RPMI8226 (cell line): ENCODE measurements at regions not wholly inside any gene's neighbourhood (a gene's known extent, or its start where the extent isn't known, plus 50 kb on each side); places are given as distances from the start of the nearest gene placed in this dataset.

Source experiments
- DNase-seq: peaks from one replicate; pipeline ENCODE4 v3.0.0-alpha.2; 2015

GRCh38 chr5:4766101-4766500 lies 374.0 kb upstream of the ADAMTS16 start:
- DNase-seq = no peak

- DNase-seq = no peak
Observed at GRCh38 chr5:4772591-4772990, 367.5 kb upstream of the ADAMTS16 start.

DNA sequence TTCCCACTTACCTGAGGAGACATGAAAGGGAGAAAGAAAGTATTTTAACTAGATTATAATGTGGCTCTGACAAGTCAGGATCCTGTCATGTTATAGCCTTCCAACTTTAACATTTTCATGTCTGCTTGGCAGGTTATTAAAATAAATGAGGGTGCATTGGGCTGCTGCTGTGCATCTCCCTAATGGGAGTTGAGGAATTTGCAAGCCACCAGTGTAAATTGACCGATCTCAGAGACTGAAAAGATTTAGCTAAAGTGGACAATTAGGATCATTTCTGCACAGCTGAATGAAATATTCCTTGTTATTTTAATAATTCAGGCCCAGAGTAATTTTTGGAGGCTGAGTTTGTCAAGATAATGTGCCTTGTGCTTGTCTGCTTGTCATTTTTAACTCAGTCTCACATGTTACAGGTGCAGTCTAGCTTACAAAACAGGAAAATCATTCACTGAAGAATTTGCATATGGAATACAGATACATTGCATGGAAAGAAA lies 366.3 kb upstream of the ADAMTS16 start:
- DNase-seq = no peak

DNA sequence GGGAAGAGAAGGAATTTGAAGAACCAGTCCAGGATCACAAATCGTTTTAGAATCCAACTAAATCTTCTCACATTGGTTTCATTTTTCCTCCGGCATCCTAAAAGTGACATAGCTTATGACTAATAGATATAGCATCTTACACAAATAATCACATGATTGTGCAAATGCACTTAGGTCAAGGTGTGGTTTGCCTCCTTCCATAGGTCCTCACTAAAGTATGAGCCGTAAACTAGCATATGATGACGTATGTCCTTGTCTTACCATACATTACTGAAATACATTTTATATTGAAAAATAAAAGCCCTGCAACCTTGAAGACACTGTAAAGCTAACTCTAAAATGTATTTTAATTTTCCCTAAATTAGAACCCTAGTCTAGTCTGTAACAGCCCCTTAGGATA lies 362.7 kb upstream of the ADAMTS16 start:
- DNase-seq = no peak

GRCh38 chr5:4780633-4781032 lies 359.5 kb upstream of the ADAMTS16 start:
- no peak for DNase-seq

- DNase-seq = no peak
Observed at GRCh38 chr5:4781299-4781698, 358.8 kb upstream of the ADAMTS16 start.

DNA sequence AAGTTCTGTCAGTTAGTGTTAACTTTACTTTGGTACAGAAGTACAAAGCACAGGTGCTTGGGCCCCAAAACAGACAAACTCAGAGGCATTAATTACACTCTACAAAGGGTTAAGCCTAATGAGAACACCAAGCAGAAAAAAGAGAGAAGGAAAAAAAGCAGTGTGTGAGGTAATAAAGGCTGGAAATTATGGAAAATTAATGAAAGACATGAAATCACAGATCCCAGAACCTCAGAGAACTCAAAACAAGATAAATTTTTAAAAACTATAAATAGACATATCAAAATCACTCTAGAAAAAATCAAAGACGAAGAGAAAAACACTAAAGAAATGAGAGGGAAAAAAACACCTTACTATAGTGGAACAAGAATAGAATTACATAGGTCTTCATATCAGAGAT lies 354.2 kb upstream of the ADAMTS16 start:
- DNase-seq = no peak

DNA sequence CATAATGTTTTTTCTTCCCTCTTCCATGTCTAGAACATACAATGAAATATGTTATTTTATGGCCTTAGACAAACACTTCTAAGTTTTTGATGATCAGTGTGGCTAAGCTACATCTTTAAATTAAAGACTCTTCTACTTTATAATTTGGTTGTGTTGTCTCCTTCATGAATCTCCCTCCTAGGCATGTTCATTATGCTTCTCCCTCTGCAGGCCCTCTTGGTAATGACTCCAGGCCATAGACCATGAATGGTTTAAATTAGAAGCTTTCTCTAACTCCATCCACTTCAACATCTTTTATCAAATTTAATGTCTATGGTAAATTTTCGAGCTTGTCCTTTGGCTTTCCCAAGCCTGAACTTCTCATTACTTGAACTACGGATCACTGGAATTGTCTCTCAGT lies 342.7 kb upstream of the ADAMTS16 start:
- no peak for DNase-seq

DNA sequence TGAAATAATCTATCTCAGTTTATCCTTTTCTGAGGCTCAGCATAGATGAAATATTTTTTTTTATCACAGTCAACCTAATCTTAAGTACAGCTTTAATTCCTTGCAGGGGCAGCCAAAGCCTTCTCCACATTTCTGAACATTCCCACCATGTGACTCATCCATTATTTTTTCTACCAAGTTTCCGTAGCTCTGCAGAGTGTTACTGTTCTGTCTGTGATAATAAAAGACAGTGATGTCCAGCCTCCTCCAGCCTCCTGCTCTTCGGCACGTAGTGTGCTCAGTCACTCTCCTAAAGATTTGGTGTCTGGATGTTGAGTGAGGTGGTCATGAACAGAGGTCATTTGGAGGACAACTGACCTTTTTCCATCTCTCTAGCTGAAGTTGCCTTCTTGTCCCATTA lies 338.1 kb upstream of the ADAMTS16 start:
- no peak for DNase-seq

GRCh38 chr5:4804691-4805360 lies 335.3 kb upstream of the ADAMTS16 start:
- no peak for DNase-seq

DNA sequence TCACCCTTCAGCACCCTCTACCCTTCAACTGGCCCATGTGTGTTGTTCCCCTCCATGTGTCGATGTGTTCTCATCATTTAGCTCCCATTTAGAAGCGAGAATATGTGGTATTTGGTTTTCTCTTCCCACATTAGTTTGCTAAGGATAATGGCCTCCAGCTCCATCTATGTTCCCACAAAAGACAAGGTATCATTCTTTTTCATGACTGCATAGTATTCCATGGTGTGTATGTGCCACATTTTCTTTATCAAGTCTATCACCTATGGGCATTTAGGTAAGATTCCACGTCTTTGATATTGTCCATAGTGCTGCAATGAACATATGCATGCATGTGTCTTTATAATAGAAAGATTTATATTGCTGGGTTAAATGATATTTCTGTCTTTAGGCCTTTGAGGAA lies 325.1 kb upstream of the ADAMTS16 start:
- no peak for DNase-seq

DNA sequence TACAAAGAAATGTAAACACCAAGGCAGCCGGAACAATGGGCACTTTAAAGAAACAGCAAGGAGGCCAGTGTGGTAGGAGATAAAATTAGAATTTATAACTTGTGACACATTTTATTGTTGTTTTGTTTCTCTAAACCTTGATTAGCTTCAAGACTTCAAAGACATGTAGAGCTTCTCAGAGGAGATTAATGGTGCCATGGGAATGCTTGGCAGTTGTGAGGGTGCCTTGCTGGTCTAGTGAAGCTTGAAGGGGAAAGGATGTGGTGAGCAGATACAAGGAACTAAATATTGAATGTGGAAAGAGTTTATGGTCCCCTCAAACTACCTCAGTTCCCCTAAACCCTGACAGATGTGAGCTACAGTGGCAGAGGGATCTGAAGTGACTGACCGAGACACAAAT lies 322.4 kb upstream of the ADAMTS16 start:
- DNase-seq = no peak

GRCh38 chr5:4831325-4831724 lies 308.8 kb upstream of the ADAMTS16 start:
- DNase-seq = no peak

DNA sequence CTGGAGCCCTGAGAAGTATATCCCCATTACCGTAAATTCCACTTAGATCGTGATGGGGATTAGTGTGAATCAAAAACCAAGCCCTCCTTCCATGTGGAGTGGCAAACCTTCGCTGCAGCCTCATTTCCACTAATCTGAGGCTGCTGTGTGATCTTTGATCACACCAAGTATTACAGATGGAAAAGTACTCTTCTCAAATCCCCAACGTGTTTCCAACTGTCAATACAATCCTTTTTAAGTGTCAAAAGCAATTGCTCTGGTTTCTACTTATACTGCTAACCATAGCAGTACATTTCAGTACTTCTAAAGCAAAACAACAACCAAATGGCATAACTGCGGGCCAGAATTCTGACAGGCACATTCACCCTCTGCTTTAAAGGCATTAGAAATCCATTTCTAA lies 307.7 kb upstream of the ADAMTS16 start:
- DNase-seq = no peak

- no peak for DNase-seq
Observed at GRCh38 chr5:4833104-4833738, 306.9 kb upstream of the ADAMTS16 start.

GRCh38 chr5:4837489-4838058 lies 302.6 kb upstream of the ADAMTS16 start:
- no peak for DNase-seq

DNA sequence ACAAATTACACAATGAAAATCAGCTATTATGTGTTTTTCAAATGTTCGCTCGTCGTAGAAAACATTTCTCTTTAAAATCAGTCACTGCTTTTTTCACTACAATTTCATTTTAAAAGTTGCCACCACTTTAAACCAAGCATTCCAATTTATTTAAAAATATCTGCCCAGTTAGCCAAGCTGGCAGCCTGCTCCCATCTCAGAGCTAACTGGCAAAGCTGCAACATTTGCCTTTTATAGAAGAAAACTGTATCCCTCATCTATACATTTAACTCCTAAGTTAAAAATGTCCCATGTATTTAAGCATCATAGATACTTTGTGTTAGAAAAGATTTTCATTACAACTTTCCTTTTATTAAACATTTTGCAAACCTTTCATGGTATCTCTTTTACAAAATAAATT lies 294.9 kb upstream of the ADAMTS16 start:
- DNase-seq = no peak

DNA sequence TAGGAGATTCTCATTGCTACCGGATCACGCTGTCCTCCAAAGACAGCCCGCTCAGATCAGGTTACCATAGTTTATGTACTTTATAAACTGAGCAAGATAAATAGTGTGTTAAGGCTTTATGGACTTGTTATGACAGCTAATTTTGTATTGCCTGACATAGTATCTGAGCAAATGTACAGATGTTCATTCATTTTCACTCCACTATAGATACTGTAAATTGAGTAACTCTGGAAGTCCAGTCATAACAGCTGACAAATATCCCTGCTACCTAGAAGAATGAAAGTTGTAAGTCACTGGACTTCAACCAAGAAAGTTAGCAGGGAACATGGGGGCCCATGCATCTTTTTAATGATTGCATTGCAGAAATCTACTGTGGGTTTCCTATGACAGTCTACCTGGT lies 292.4 kb upstream of the ADAMTS16 start:
- no peak for DNase-seq

- no peak for DNase-seq
Observed at GRCh38 chr5:4855036-4855435, 285.1 kb upstream of the ADAMTS16 start.

DNA sequence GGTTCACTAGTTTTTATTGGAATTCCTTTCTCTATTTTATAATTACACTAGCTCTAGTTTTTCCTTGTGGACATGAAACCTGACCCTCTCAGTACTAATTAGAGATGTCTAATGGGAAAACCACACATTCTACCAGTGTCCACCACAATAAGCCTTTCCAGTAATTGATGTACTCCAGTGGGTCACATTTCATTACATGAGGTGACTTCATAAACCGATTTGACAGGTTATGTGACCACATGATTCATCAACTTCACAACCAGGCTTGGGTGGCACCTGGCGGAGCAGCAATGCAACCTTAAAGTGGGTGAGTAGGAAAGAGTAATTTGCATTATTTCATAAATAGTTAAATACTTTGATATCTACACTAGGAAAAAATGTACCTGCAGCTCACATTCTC lies 284.2 kb upstream of the ADAMTS16 start:
- no peak for DNase-seq

DNA sequence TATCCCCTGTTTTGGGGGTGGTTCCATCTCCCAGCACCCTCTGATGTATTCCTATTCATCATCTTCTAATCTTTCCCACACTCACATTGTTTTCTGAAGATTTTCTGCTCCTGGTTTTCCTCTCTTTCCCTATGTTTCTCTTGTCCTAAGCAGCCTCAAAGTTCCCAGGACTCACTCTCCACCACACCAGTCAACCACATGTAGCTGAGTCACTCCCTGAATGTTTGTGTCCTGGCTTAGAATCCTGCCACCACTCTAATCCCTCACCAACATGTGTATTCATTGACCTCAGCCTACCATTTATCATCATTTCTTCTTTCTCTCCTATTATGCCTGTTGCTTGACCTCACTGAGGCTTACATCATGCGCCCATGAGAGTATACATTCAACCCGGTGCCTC lies 282.4 kb upstream of the ADAMTS16 start:
- DNase-seq = no peak

DNA sequence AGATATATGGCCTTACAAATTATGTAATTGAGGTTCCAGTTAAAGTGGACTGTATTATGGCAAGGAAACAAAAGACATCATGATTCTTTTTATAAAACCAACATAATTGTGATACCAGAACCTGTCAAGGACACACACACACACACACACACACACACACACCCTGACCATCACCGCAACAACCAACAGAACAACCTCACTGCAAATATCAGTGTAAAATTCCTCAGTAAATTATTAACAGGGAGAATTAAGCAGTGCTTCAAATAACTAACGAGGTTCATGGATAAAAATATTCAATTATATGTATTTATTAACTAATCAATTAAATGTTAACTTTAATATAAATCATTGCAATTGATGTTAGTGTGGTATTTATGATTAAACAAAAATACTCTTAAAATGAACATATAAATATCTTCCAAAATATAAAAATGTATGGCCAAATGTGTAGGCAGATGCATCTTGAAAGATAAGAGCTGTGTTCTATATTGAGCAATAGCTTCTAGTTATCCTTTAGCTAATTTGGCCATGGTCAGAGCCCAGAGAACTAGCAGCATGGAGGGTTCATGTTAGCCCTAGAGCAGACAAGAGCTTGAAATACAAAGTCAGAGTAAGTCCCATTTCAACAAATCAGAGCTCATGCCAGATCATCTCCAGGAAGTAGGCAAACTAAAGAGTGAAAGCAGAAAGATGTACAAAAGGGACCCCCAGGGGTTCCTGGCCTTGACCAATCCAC lies 280.5 kb upstream of the ADAMTS16 start:
- DNase-seq = no peak

DNA sequence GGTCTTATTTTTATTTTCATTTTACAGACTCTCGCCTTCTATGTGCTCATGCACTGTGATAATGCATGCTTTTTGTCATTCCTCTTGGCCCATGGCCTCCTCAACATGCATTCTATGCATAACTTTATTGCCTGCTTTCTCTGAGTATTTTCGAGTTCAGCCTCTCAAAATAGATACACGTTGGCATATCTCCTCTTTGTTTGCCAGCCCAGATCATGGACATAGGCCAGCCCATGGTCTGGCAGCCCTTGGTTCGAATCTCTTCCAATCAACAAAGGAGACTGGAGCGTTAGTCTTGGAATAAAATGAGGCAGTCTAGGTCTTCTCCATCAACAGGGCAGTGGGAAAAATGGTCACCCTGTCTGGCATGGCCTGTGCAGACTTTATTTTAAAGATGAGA lies 279.5 kb upstream of the ADAMTS16 start:
- DNase-seq = no peak

DNA sequence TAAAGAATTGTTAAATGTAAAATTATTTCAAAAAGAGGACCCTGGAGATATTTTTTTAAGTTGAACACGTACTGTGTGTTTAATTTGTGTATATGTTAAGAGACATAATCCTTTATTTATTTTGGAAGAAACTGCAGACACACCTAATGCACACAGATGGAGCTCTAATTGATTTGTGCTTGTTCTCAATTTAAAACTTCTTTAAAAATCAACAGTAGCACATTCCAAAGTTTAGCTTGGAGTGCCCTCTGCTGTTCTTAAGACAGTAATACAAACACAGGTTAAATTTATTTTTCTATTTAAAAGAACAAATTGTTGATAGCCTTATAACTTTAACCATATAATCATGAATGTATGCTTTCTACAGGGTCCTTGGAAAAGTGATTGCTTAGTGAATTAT lies 277.6 kb upstream of the ADAMTS16 start:
- DNase-seq = peak; percentile 50
